ENCODE measurements at regions not wholly inside any gene's neighbourhood (a gene's known extent, or its start where the extent isn't known, plus 50 kb on each side); places are given as distances from the start of the nearest gene placed in this dataset.

- no peaks in the 10 kb centered on the region for H3K27me3 ChIP-seq (replicated peaks in 1 of 4; ENCODE audit: control insufficient read depth in 3 of 4, extremely low read depth in 1 of 4, insufficient read depth in 3 of 4, low read length in 3 of 4)
- POLR2A ChIA-PET (ENCODE audit: partially characterized antibody) = no interaction called here
Observed at GRCh38 chr12:60752589-60752988, 1156.8 kb downstream of the SLC16A7 start.

More at GRCh38 chr12:60752589-60752988, 1156.8 kb downstream of the SLC16A7 start:
- H4K91ac ChIP-seq (replicated peaks; ENCODE audit: insufficient read length, low read length) = no peak overlapping the region
- no peaks in the 10 kb centered on the region for H3K23me2 ChIP-seq (ENCODE audit: low read depth, low read length)
- no peaks in the 10 kb centered on the region for H3K79me1 ChIP-seq (ENCODE audit: low read depth, low read length)
- no peaks in the 10 kb centered on the region for H3K36me3 ChIP-seq (ENCODE audit: control insufficient read depth in 2 of 4, insufficient read depth in 4 of 4, low read length in 3 of 4)
- no peaks in the 10 kb centered on the region for H4K20me1 ChIP-seq (replicated peaks in 1 of 2; ENCODE audit: control insufficient read depth in 1 of 2, insufficient read depth in 2 of 2, low read length in 2 of 2)
- CTCF ChIA-PET (ENCODE audit: partially characterized antibody) = no interaction called here
- no peak overlapping the region for H3K9ac ChIP-seq (replicated peaks in 1 of 4; ENCODE audit: extremely low read depth in 1 of 4, low read depth in 3 of 4, low read length in 3 of 4)
- no peak overlapping the region for H3K27ac ChIP-seq (ENCODE audit: low read depth, low read length)
- H3K4me1 ChIP-seq (replicated peaks in 1 of 4; ENCODE audit: control insufficient read depth in 3 of 4, insufficient read depth in 4 of 4, low read length in 3 of 4) = no peaks in the 10 kb centered on the region
- H2AFZ ChIP-seq (ENCODE audit: low read length) = no peak overlapping the region
- H3K4me2 ChIP-seq (ENCODE audit: insufficient read depth in 1 of 2, low read depth in 2 of 2, low read length in 2 of 2) = no peak overlapping the region
- H3K56ac ChIP-seq (replicated peaks; ENCODE audit: insufficient read length, low read depth, low read length) = no peak overlapping the region
- H2BK120ac ChIP-seq (replicated peaks; ENCODE audit: low read depth, low read length) = no peak overlapping the region
- H3K14ac ChIP-seq (ENCODE audit: insufficient read length) = no peak overlapping the region
- no peaks in the 10 kb centered on the region for H3K79me2 ChIP-seq (ENCODE audit: control insufficient read depth in 1 of 2, insufficient read depth in 2 of 2, low read length in 2 of 2)
- H2BK20ac ChIP-seq (ENCODE audit: low read length) = no peak overlapping the region
- no peak for TF ChIP-seq CTBP2 (IDR thresholded peaks at IDR 0.05; ENCODE audit: borderline replicate concordance, insufficient read depth, insufficient read length, low read length)
- TF ChIP-seq NANOG (IDR thresholded peaks at IDR 0.05; ENCODE audit: insufficient read depth, low read depth, low read length, poor library complexity, severe bottlenecking) = no peak
- no peak for TF ChIP-seq KDM1A (IDR thresholded peaks at IDR 0.05; ENCODE audit: borderline replicate concordance, low read length)
- TF ChIP-seq SP1 (IDR thresholded peaks at IDR 0.05; ENCODE audit: low read depth, low read length) = no peak
- no peak for TF ChIP-seq MAFK (IDR thresholded peaks at IDR 0.05; ENCODE audit: low read depth, low read length)
- TF ChIP-seq, protein P1, sequence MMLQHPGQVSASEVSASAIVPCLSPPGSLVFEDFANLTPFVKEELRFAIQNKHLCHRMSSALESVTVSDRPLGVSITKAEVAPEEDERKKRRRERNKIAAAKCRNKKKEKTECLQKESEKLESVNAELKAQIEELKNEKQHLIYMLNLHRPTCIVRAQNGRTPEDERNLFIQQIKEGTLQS (IDR thresholded peaks at IDR 0.05; ENCODE audit: insufficient read depth, low read depth, low read length) = no peak
- no peak for TF ChIP-seq RNF2 (IDR thresholded peaks at IDR 0.05; ENCODE audit: borderline replicate concordance, low read depth, low read length, missing control alignments, poor library complexity, severe bottlenecking)
- no peak for TF ChIP-seq ZNF274 (IDR thresholded peaks at IDR 0.05; ENCODE audit: borderline replicate concordance, extremely low read depth, low read length)
- TF ChIP-seq SRF (IDR thresholded peaks at IDR 0.05; ENCODE audit: low read depth, low read length) = no peak
- no peak for TF ChIP-seq GABPA (IDR thresholded peaks at IDR 0.05; ENCODE audit: borderline replicate concordance, insufficient read depth, low read length)
- no peak overlapping the region for H2BK12ac ChIP-seq (ENCODE audit: low read depth, low read length)
- no peak for DNase-seq (ENCODE audit: low read depth in 1 of 2, low spot score in 2 of 2)
- no peak overlapping the region for H3K18ac ChIP-seq (ENCODE audit: extremely low read depth, low read length)
- no peak overlapping the region for H4K8ac ChIP-seq (ENCODE audit: extremely low read depth, insufficient read depth, low read length)
- H2BK5ac ChIP-seq (ENCODE audit: low read depth, low read length) = no peak overlapping the region
- no peak overlapping the region for H2BK15ac ChIP-seq (ENCODE audit: low read length)
- H3K4ac ChIP-seq (replicated peaks; ENCODE audit: insufficient read length, low read depth, low read length) = no peak overlapping the region
- FAIRE-seq = no peak
- H3K9me3 ChIP-seq (ENCODE audit: insufficient read depth in 2 of 2, low read depth in 1 of 2, low read length in 1 of 2) = peaks cover 0 to 2% of the 10 kb centered on the region in 2 experiments; a peak in 1 of 4 replicates
- H2AK5ac ChIP-seq (ENCODE audit: low read depth, low read length) = no peak overlapping the region
- H3K4me3 ChIP-seq (ENCODE audit: extremely low read depth in 1 of 4, insufficient read depth in 2 of 4, low read depth in 3 of 4, low read length in 4 of 4) = no peak overlapping the region
- WGBS, 2 experiments (ENCODE audit: extremely low coverage in 1 of 2, insufficient coverage in 1 of 2, insufficient read length in 1 of 2, insufficient replicate concordance in 2 of 2, low coverage in 1 of 2, low lambda C conversion rate in 2 of 2, missing lambda C conversion rate in 1 of 2) = 94% methylated on average over 1 of the region's 1 CpG; no CpG with 5 or more reads in 1 of the 2 experiments
- H4K5ac ChIP-seq (ENCODE audit: insufficient read length, low read depth, low read length) = no peak overlapping the region
- no peak overlapping the region for H3K23ac ChIP-seq (ENCODE audit: insufficient read length)
